GM18517 (cell line): ENCODE measurements at regions not wholly inside any gene's neighbourhood (a gene's known extent, or its start where the extent isn't known, plus 50 kb on each side); places are given as distances from the start of the nearest gene placed in this dataset.

ENCODE experiments used
- ATAC-seq: cut with Tn5 transposase; IDR thresholded peaks from one replicate; pipeline ENCODE4 v1.9.1; 2021; ENCODE audit warnings: mild to moderate bottlenecking, moderate library complexity; ENCODE audit not compliant: unreplicated experiment

- no peak for ATAC-seq
Observed at GRCh38 chr3:34851137-34851536, 788.2 kb upstream of the ARPP21 start.

GRCh38 chr3:34852844-34853439 lies 786.4 kb upstream of the ARPP21 start:
- ATAC-seq, result no peak

DNA sequence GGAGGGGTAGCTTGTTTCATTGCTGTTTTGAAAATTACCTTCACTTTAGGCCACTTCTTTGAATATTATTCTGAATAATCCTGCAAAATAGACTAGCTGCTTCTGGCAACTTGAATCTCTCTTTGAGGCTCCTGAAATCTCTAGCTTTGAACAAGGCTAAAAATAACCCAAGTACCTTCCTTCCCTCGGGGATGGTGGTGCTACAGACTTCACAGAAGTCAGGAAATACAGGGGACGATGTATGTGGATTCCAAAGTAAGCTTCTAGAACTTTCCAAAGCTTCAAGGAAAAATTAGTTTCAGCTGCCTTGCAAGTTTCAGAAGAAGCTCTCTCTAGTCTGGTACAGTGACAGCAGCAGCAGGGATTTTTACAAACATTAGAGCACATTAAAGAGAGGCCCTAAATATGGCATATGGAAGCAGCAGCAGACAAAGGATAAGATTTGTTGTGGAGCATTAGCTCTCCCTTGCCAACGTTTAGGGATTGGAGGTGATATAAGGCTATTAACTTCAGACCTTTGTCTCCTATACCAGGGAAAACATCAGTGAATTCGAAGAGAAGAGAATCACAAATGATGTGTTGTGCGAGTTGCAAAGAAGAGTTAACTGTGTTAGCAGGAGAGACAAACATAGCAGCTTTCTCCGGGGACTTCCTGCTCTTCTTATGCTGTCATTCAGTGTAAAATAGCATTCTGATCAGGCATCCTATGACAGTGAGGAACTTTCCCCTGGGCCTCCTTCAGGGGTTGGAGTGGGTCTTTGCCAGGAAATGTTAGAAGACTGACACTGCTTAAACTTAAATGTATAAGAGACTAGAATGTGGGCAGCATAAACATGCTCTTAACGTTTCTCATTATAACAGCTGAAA lies 783.0 kb upstream of the ARPP21 start:
- no peak for ATAC-seq

DNA sequence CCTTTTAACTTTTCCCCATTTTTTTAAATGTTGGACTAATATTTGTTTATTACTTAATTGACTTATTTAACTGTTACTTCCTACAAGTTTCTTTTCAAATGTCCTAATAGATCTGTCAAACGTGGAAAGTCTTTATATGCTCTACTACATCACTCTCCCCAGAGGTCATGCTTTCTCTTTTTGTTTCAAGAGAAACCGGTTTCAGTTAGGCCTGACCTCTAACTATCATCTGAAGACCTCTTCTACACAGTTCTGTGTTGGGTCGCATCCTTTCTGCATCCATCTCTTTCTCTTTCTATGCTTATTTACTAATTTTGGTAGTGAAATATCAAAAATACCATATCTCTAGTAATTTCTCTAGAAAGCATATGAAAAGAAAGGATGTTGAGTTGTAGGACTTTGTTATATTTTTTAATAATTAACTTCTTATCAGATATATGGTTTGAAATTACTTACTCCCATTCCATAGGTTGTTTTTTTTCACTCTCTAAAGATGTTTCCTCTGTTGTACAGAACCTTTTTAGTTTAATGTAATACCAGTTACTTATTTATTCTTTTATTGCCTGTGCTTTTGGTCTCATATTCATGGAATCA lies 781.2 kb upstream of the ARPP21 start:
- peak; percentile 83 for ATAC-seq

GRCh38 chr3:34859746-34860145 lies 779.6 kb upstream of the ARPP21 start:
- no peak for ATAC-seq

DNA sequence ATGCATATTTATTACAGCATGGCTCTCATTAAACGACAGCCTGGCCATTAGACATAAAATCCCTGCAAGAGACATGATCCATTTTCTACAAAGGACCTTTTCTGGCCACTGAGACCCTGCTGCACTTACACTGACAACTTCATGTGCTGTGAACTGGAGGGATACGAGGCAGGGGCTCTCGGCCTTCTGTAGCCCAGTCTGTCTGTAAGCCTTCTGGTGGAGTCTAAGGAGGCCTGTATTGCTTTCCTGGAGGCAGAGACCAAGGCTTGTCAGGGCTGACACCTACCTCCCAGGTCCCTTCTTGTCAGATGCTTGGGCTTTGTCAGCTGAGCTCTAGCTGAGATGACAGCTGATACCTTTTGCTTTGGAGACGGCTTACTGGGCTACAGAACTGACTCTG lies 776.9 kb upstream of the ARPP21 start:
- no peak for ATAC-seq

DNA sequence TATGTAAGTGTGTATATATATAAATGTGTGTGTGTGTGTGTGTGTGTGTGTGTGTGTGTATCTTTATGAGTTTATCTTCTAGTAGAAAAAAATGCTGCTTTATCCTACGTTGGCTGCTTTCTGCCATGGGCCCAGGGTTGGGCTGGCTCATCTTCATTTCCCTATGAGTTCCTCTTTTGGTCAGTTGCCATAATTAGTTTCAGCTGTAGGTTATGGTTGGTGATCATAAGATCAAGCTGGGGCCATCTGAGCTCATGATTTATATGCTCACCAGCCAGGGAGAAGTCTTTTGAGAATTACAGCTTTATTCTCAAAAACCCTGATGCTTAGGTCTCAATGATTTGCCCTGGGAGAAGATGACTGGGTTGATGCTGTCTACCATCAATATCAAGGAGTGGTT lies 775.8 kb upstream of the ARPP21 start:
- ATAC-seq, result no peak

GRCh38 chr3:34864011-34864410 lies 775.3 kb upstream of the ARPP21 start:
- no peak for ATAC-seq

DNA sequence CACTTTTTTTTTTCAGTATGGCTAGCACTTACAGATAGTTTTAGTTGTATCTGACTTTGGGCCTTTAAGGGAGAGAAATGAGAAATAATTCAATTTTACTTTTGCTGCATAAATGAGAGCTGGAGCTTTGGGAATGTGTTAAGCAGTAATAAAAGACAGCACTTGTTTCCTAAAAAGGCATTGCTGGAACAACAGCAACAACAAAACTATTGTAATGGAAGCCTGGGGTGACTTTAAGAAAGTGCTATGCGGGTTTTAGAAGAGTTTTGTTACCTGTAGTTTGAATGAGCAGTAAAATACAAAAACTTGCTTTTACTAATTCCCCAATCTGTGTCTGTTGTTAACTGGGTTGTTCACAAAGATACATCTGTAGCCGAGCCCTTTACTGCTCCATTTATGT lies 774.0 kb upstream of the ARPP21 start:
- ATAC-seq, result no peak

GRCh38 chr3:34868935-34869334 lies 770.4 kb upstream of the ARPP21 start:
- ATAC-seq, result no peak

- no peak for ATAC-seq
Observed at GRCh38 chr3:34869696-34870095, 769.6 kb upstream of the ARPP21 start.

GRCh38 chr3:34872406-34872805 lies 766.9 kb upstream of the ARPP21 start:
- ATAC-seq, result no peak

- no peak for ATAC-seq
Observed at GRCh38 chr3:34876997-34877396, 762.3 kb upstream of the ARPP21 start.

- ATAC-seq, result no peak
Observed at GRCh38 chr3:34878488-34878887, 760.8 kb upstream of the ARPP21 start.

GRCh38 chr3:34881026-34881425 lies 758.3 kb upstream of the ARPP21 start:
- peak; percentile 78 for ATAC-seq

GRCh38 chr3:34882764-34883163 lies 756.6 kb upstream of the ARPP21 start:
- no peak for ATAC-seq

GRCh38 chr3:34884007-34884406 lies 755.3 kb upstream of the ARPP21 start:
- ATAC-seq, result no peak

DNA sequence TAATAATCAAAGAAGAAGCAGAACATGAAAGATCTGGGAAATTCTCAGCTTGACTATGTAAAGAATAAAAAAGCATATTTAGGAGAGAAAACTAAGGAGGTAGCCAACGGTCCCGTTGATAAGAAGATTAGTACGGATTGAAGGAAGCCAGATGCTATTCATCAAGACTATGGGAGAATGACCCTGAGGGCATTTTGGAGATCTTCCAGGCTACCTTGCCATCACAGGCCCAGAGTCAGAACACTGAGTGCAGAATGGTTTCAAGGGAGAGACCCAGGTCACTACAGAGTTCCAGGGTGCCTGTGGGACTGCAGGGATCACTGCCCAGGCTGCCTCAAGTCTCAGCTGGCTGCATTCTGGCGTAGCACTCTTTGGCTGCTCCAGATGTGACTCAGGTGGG lies 752.9 kb upstream of the ARPP21 start:
- ATAC-seq, result no peak

DNA sequence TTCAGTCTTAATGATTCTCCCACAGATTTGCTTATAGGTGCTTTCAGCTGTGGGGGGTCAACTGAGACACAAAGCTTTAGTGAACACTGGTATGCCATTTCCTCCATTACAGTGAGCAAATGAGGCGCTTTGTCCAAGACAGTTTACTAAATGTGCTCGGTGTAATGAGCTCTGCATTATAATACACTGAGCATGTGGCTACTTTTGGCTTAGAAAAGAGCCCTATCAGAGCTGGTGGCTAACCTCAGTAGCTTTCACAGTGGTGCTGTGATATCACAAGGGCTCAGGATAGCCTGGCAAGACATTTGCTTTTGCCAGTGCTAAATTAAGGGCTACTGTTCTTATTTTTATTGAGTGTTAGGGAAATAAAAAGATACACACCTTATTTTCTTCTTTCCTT lies 749.7 kb upstream of the ARPP21 start:
- no peak for ATAC-seq

DNA sequence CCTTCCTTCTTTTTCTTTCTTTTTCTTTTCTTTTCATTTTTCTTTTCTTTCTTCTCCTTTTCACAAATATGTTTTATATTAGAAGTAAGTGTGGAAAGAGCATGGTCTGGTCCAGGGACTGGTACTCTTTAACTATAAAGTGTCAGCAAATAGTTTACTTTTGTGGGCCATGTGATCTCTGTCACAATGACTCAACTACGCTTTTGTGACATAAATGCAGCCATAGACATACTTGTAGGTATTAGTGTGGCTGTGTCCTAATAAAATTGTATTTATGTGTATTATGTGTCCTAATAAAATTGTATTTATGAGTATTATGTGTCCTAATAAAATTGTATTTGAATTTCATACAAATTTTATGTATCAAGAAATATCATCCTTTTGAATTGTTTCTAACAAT lies 749.1 kb upstream of the ARPP21 start:
- no peak for ATAC-seq

DNA sequence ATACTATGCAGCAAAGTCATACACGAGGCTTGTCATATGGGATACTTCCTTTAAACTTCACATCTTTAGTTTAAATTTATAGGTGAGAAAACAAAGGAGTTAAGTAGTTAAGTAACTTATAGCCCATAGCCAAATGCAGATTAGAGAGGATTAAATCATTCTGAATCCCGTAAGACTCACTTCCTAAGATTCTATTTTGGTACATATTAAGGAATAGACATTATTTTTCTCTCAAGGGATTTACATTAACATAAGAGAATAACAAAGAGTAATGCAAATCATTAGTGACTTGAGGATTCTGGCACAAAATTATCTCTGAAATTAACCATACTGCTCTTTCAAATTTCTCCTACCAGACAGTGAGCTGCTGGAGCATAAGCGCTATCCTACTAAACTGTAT lies 747.4 kb upstream of the ARPP21 start:
- ATAC-seq, result no peak

GRCh38 chr3:34895841-34896240 lies 743.5 kb upstream of the ARPP21 start:
- no peak for ATAC-seq
